PC-9 (cell line): ENCODE measurements at regions not wholly inside any gene's neighbourhood (a gene's known extent, or its start where the extent isn't known, plus 50 kb on each side); places are given as distances from the start of the nearest gene placed in this dataset.

Source experiments
- BruUV-seq: library from RNA; stranded (reverse); fragments of 400-500 nt; replicated peaks from 2 replicates; lab custom pipeline; 2021; lab: Mats Ljungman, UMichigan
- CTCF ChIA-PET: fragments of 300-600 bp; sonication (Branson Sonifier 250); formaldehyde crosslinking; loops from one replicate; lab custom pipeline; 2022; ENCODE audit warnings: antibody characterized with exemption; lab: Charles Lee
- POLR2A ChIA-PET: fragments of 300-600 bp; sonication (Branson Sonifier 250); formaldehyde crosslinking; loops from one replicate; lab custom pipeline; 2022; ENCODE audit warnings: antibody characterized with exemption; ENCODE audit not compliant: unreplicated experiment; lab: Charles Lee
- DNase-seq, 2 experiments: peaks; one replicate each; pipeline versions ENCODE4 v3.0.0 to v3.0.0-alpha.2; 2015 to 2022; ENCODE audit warnings: mixed read lengths in 1 of 2
- H2AFZ ChIP-seq: fragments of 200-600 bp; sonication (generic); 2 replicates; pipeline ENCODE4 v1.8.1; 2017; ENCODE audit warnings: antibody characterized with exemption
- H3F3A ChIP-seq: fragments of 200-600 bp; sonication (generic); 2 replicates; pipeline ENCODE4 v1.8.1; 2017; ENCODE audit warnings: antibody characterized with exemption, mild to moderate bottlenecking, low read depth; ENCODE audit not compliant: insufficient read depth
- H3K27ac ChIP-seq: fragments of 200-600 bp; sonication (generic); 2 replicates; pipeline ENCODE4 v1.6.1; 2016; ENCODE audit warnings: mixed run types
- H3K27me3 ChIP-seq: fragments of 200-600 bp; sonication (generic); 2 replicates; pipeline ENCODE4 v1.6.1; 2016; ENCODE audit warnings: low read depth, mixed run types; ENCODE audit not compliant: insufficient read depth
- H3K36me3 ChIP-seq: fragments of 200-600 bp; sonication (generic); 2 replicates; pipeline ENCODE4 v1.6.1; 2016; ENCODE audit warnings: low read depth, mixed run types
- H3K4me1 ChIP-seq: fragments of 200-600 bp; sonication (generic); replicated peaks from 2 replicates; pipeline ENCODE4 v1.6.1; 2016; ENCODE audit warnings: mixed run types; ENCODE audit not compliant: insufficient read depth
- H3K4me2 ChIP-seq: fragments of 200-600 bp; sonication (generic); 2 replicates; pipeline ENCODE4 v1.6.1; 2017; ENCODE audit warnings: mixed run types
- H3K4me3 ChIP-seq: fragments of 200-600 bp; sonication (generic); 2 replicates; pipeline ENCODE4 v1.6.1; 2016; ENCODE audit warnings: mixed run types
- H3K79me2 ChIP-seq: fragments of 200-600 bp; sonication (generic); 2 replicates; pipeline ENCODE4 v1.6.1; 2017; ENCODE audit warnings: low read depth, mixed run types
- H3K9me2 ChIP-seq: fragments of 200-600 bp; sonication (generic); 2 replicates; pipeline ENCODE4 v1.8.1; 2017; ENCODE audit warnings: mild to moderate bottlenecking; ENCODE audit not compliant: insufficient read depth
- H3K9me3 ChIP-seq: fragments of 200-600 bp; sonication (generic); 2 replicates; pipeline ENCODE4 v1.8.1; 2016; ENCODE audit warnings: low read depth; ENCODE audit not compliant: insufficient read depth
- H4K20me1 ChIP-seq: fragments of 200-600 bp; sonication (generic); 2 replicates; pipeline ENCODE4 v1.8.1; 2017; ENCODE audit not compliant: insufficient read depth
- CTCF ChIP-seq: fragments of 200-600 bp; sonication (generic); conservative IDR thresholded peaks from 2 replicates; pipeline ENCODE4 v1.6.1; 2017; ENCODE audit warnings: mixed run types, antibody characterized with exemption, mild to moderate bottlenecking, moderate library complexity
- EZH2 ChIP-seq: fragments of 200-600 bp; sonication (generic); IDR thresholded peaks from 2 replicates; pipeline ENCODE4 v1.8.0; 2017; ENCODE audit warnings: antibody characterized with exemption, low read depth
- intact Hi-C: fragments of 100-400 bp; cut with micrococcal nuclease; formaldehyde crosslinking; loops from one replicate; pipeline ENCODE4 v1.10.0; 2022; ENCODE audit not compliant: unreplicated experiment

GRCh38 chr1:98201666-98202081 is 280.8 kb upstream of the DPYD start:
- no peak overlapping the region for H3K4me2 ChIP-seq
- CTCF ChIA-PET = no interaction called here

GRCh38 chr1:98197356-98197755 is 276.5 kb upstream of the DPYD start:
- CTCF ChIA-PET = no interaction called here
- BruUV-seq = no TSS peak
- Histone ChIP-seq H4K20me1 (no peaks in the 10 kb centered on the region), H3K4me3 (no peak overlapping the region), H3F3A (no peaks in the 10 kb centered on the region), H3K4me1 (no peaks in the 10 kb centered on the region), H3K36me3 (no peaks in the 10 kb centered on the region), H3K27ac (no peak overlapping the region), H3K79me2 (no peaks in the 10 kb centered on the region), H2AFZ (no peak overlapping the region; the same call in 1 of the 2 replicates), H3K9me2 (peaks cover 4% of the 10 kb centered on the region; the same call in 1 of the 2 replicates), H3K4me2 (no peak overlapping the region), H3K9me3 (no peaks in the 10 kb centered on the region), H3K27me3 (no peaks in the 10 kb centered on the region)
- no peak for TF ChIP-seq EZH2
- TF ChIP-seq CTCF = no peak
- intact Hi-C loops = no loop called here
- POLR2A ChIA-PET = no interaction called here
- DNase-seq = no peak

More at GRCh38 chr1:98201666-98202081, 280.8 kb upstream of the DPYD start:
- Histone ChIP-seq H3K27ac (no peak overlapping the region), H4K20me1 (no peaks in the 10 kb centered on the region), H2AFZ (peak overlapping the region; percentile 7; the same call in 1 of the 2 replicates), H3F3A (peaks cover 5% of the 10 kb centered on the region; the same call in 1 of the 2 replicates), H3K4me3 (no peak overlapping the region), H3K79me2 (no peaks in the 10 kb centered on the region), H3K9me3 (no peaks in the 10 kb centered on the region), H3K36me3 (no peaks in the 10 kb centered on the region), H3K9me2 (no peaks in the 10 kb centered on the region), H3K4me1 (no peaks in the 10 kb centered on the region; the same call in 1 of the 2 replicates), H3K27me3 (no peaks in the 10 kb centered on the region)
- intact Hi-C loops = no loop called here
- POLR2A ChIA-PET = no interaction called here
- TF ChIP-seq EZH2 = no peak
- TF ChIP-seq CTCF = no peak
- DNase-seq = no peak
- BruUV-seq = no TSS peak

GRCh38 chr1:98196012-98196411 is 275.2 kb upstream of the DPYD start:
- no peak for TF ChIP-seq CTCF
- TF ChIP-seq EZH2 = no peak
- Histone ChIP-seq H3F3A (no peaks in the 10 kb centered on the region), H3K27me3 (no peaks in the 10 kb centered on the region), H3K36me3 (no peaks in the 10 kb centered on the region), H3K4me2 (no peak overlapping the region), H3K79me2 (no peaks in the 10 kb centered on the region), H3K9me3 (no peaks in the 10 kb centered on the region), H3K4me1 (no peaks in the 10 kb centered on the region), H2AFZ (no peak overlapping the region), H4K20me1 (no peaks in the 10 kb centered on the region), H3K9me2 (peaks cover 4% of the 10 kb centered on the region; the same call in 1 of the 2 replicates), H3K4me3 (no peak overlapping the region), H3K27ac (no peak overlapping the region)
- no TSS peak for BruUV-seq
- no peak for DNase-seq
- intact Hi-C loops = no loop called here
- POLR2A ChIA-PET = no interaction called here
- CTCF ChIA-PET = no interaction called here
